ENCODE measurements at regions not wholly inside any gene's neighbourhood (a gene's known extent, or its start where the extent isn't known, plus 50 kb on each side); places are given as distances from the start of the nearest gene placed in this dataset.

GRCh38 chr10:113300201-113300600 lies 252.7 kb upstream of the HABP2 start:
- intact Hi-C loops (cut with micrococcal nuclease; ENCODE audit: unreplicated experiment) = no loop called here
- Histone ChIP-seq H3K9me3 (ENCODE audit: low read depth, low read length, poor library complexity, severe bottlenecking) (no peaks in the 10 kb centered on the region), H3K4me1 (ENCODE audit: insufficient read depth, low read length, poor library complexity, severe bottlenecking) (no peaks in the 10 kb centered on the region), H3K36me3 (ENCODE audit: insufficient read depth, low read length, poor library complexity, severe bottlenecking) (no peaks in the 10 kb centered on the region), H3K27me3 (replicated peaks; ENCODE audit: insufficient read depth, low read depth, low read length, poor library complexity) (no peaks in the 10 kb centered on the region), H3K27ac (ENCODE audit: low read depth, low read length, poor library complexity, severe bottlenecking) (no peak overlapping the region), H3K4me3 (ENCODE audit: low read depth, low read length, poor library complexity, severe bottlenecking) (no peak overlapping the region)
- POLR2A ChIA-PET (ENCODE audit: low non-redundant PET) = no interaction called here
- DNase-seq (ENCODE audit: low spot score) = no peak
- TF ChIP-seq EZH2 (IDR thresholded peaks at IDR 0.05; ENCODE audit: borderline replicate concordance, low read depth, low read length, poor library complexity, severe bottlenecking) (no peak), CTCF (conservative IDR thresholded peaks at IDR 0.05; ENCODE audit: low read depth, low read length) (no peak)
- CTCF ChIA-PET = no interaction called here
- no TSS peak for BruUV-seq (replicated peaks)

GRCh38 chr10:113300617-113301016 lies 252.2 kb upstream of the HABP2 start:
- intact Hi-C loops (cut with micrococcal nuclease; ENCODE audit: unreplicated experiment) = no loop called here
- no peak for DNase-seq (ENCODE audit: low spot score)
- ChIA-PET CTCF (no interaction called here), POLR2A (ENCODE audit: low non-redundant PET) (no interaction called here)
- BruUV-seq (replicated peaks) = no TSS peak
- no peak for TF ChIP-seq CTCF (conservative IDR thresholded peaks at IDR 0.05; ENCODE audit: low read depth, low read length)
- Histone ChIP-seq H3K9me3 (ENCODE audit: low read depth, low read length, poor library complexity, severe bottlenecking) (no peaks in the 10 kb centered on the region), H3K36me3 (ENCODE audit: insufficient read depth, low read length, poor library complexity, severe bottlenecking) (no peaks in the 10 kb centered on the region), H3K4me1 (ENCODE audit: insufficient read depth, low read length, poor library complexity, severe bottlenecking) (no peaks in the 10 kb centered on the region), H3K4me3 (ENCODE audit: low read depth, low read length, poor library complexity, severe bottlenecking) (no peak overlapping the region), H3K27me3 (replicated peaks; ENCODE audit: insufficient read depth, low read depth, low read length, poor library complexity) (no peaks in the 10 kb centered on the region), H3K27ac (ENCODE audit: low read depth, low read length, poor library complexity, severe bottlenecking) (no peak overlapping the region)

GRCh38 chr10:113301342-113301984 lies 251.4 kb upstream of the HABP2 start:
- peak; percentile 54 for TF ChIP-seq CTCF (conservative IDR thresholded peaks at IDR 0.05; ENCODE audit: low read depth, low read length)
- no peak for TF ChIP-seq EZH2 (IDR thresholded peaks at IDR 0.05; ENCODE audit: borderline replicate concordance, low read depth, low read length, poor library complexity, severe bottlenecking)
- Histone ChIP-seq H3K4me3 (ENCODE audit: low read depth, low read length, poor library complexity, severe bottlenecking) (no peak overlapping the region), H3K4me1 (ENCODE audit: insufficient read depth, low read length, poor library complexity, severe bottlenecking) (no peaks in the 10 kb centered on the region), H3K36me3 (ENCODE audit: insufficient read depth, low read length, poor library complexity, severe bottlenecking) (no peaks in the 10 kb centered on the region), H3K9me3 (ENCODE audit: low read depth, low read length, poor library complexity, severe bottlenecking) (no peaks in the 10 kb centered on the region), H3K27me3 (replicated peaks; ENCODE audit: insufficient read depth, low read depth, low read length, poor library complexity) (no peaks in the 10 kb centered on the region), H3K27ac (ENCODE audit: low read depth, low read length, poor library complexity, severe bottlenecking) (no peak overlapping the region)
- CTCF ChIA-PET = no interaction called here
- intact Hi-C loops (cut with micrococcal nuclease; ENCODE audit: unreplicated experiment) = no loop called here
- POLR2A ChIA-PET (ENCODE audit: low non-redundant PET) = no interaction called here
- DNase-seq (ENCODE audit: low spot score) = peak; percentile 42
- BruUV-seq (replicated peaks) = no TSS peak
